ENCODE measurements at regions not wholly inside any gene's neighbourhood (a gene's known extent, or its start where the extent isn't known, plus 50 kb on each side); places are given as distances from the start of the nearest gene placed in this dataset.

DNA sequence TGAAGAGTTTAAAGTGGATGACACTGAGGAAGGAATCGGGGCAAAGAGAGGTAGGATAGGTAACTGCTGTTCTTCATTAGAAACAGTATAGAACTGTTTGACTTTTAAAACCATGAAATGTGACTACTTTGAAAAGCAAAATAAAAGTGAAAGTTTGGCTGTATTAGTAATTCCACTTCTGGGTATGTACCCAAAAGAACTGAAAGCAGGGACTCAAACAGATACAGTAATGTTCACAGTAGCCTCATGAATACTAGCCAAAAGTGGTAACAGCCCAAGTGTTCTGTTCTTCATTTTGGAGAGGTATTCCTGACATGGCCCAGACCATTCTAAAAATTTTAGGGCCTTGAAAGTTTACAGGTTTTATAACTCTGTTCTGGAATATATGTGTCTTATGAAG is 1055.4 kb downstream of the TBL1XR1 start:
- no peak overlapping the region for H3K4me3 ChIP-seq
- TF ChIP-seq, protein P1, sequence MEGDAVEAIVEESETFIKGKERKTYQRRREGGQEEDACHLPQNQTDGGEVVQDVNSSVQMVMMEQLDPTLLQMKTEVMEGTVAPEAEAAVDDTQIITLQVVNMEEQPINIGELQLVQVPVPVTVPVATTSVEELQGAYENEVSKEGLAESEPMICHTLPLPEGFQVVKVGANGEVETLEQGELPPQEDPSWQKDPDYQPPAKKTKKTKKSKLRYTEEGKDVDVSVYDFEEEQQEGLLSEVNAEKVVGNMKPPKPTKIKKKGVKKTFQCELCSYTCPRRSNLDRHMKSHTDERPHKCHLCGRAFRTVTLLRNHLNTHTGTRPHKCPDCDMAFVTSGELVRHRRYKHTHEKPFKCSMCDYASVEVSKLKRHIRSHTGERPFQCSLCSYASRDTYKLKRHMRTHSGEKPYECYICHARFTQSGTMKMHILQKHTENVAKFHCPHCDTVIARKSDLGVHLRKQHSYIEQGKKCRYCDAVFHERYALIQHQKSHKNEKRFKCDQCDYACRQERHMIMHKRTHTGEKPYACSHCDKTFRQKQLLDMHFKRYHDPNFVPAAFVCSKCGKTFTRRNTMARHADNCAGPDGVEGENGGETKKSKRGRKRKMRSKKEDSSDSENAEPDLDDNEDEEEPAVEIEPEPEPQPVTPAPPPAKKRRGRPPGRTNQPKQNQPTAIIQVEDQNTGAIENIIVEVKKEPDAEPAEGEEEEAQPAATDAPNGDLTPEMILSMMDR (IDR thresholded peaks at IDR 0.05; ENCODE audit: control extremely low read depth, extremely low read depth) = no peak
- 83 to 86% methylated on average over 1 of the region's 1 CpG for WGBS, 2 donors
- no peaks in the 10 kb centered on the region for H3K4me1 ChIP-seq (ENCODE audit: control insufficient read depth in 5 of 5, insufficient read depth in 5 of 5, low read length in 5 of 5)
- no peak for DNase-seq
- no peaks in the 10 kb centered on the region for H3K9me3 ChIP-seq (ENCODE audit: control insufficient read depth in 4 of 4, insufficient read depth in 3 of 4, low read length in 3 of 4)
- ATAC-seq (ENCODE audit: insufficient read depth, low FRiP score) = no peak
- no peaks in the 10 kb centered on the region for H3K36me3 ChIP-seq (ENCODE audit: control insufficient read depth in 4 of 4, insufficient read depth in 4 of 4, low read length in 4 of 4)
- no peak overlapping the region for H3K9ac ChIP-seq (ENCODE audit: insufficient read depth in 1 of 2, low read length in 2 of 2)
- no peak overlapping the region for H3K27ac ChIP-seq (ENCODE audit: low read depth in 1 of 2, low read length in 1 of 2)
- H3K27me3 ChIP-seq (ENCODE audit: control insufficient read depth in 3 of 3, insufficient read depth in 3 of 3, low read length in 2 of 3) = no peaks in the 10 kb centered on the region

DNA sequence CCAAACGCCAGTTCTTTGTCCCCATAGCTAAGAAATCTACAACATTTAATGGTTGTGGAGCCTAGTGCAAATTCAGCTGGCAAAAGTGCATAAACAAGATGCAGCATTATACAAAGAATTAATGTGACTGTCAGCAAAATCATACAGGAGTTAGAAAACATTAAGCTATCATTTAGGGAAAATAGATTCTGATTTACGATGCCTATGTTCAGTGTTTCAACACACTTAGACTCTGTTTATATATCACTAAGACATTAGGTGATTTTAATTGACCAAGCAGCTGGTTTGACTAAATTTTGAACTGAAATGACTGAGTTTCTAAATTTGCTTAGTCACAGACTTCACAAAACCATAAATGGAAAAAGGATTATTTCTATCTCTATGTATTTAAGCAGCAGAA is 1076.8 kb downstream of the TBL1XR1 start:
- peaks cover 0 to 3% (median under 1%) of the 10 kb centered on the region in 4 donors for H3K9me3 ChIP-seq (ENCODE audit: control insufficient read depth in 4 of 4, insufficient read depth in 3 of 4, low read length in 3 of 4)
- DNase-seq (peak in 2 of 3 donors; percentile 73 to 82), ATAC-seq (ENCODE audit: insufficient read depth, low FRiP score) (no peak)
- no peak overlapping the region for H3K9ac ChIP-seq (ENCODE audit: insufficient read depth in 1 of 2, low read length in 2 of 2)
- TF ChIP-seq, protein P1 (IDR thresholded peaks at IDR 0.05; ENCODE audit: control extremely low read depth, extremely low read depth) = no peak
- H3K4me3 ChIP-seq = no peak overlapping the region
- no peaks in the 10 kb centered on the region for H3K27me3 ChIP-seq (ENCODE audit: control insufficient read depth in 3 of 3, insufficient read depth in 3 of 3, low read length in 2 of 3)
- 69 to 71% methylated on average over 2 of the region's 2 CpGs for WGBS, 2 donors
- peaks cover 0 to 11% (median 0%) of the 10 kb centered on the region in 5 donors for H3K4me1 ChIP-seq (ENCODE audit: control insufficient read depth in 5 of 5, insufficient read depth in 5 of 5, low read length in 5 of 5)
- no peaks in the 10 kb centered on the region for H3K36me3 ChIP-seq (ENCODE audit: control insufficient read depth in 4 of 4, insufficient read depth in 4 of 4, low read length in 4 of 4)
- no peak overlapping the region for H3K27ac ChIP-seq (ENCODE audit: low read depth in 1 of 2, low read length in 1 of 2)

DNA sequence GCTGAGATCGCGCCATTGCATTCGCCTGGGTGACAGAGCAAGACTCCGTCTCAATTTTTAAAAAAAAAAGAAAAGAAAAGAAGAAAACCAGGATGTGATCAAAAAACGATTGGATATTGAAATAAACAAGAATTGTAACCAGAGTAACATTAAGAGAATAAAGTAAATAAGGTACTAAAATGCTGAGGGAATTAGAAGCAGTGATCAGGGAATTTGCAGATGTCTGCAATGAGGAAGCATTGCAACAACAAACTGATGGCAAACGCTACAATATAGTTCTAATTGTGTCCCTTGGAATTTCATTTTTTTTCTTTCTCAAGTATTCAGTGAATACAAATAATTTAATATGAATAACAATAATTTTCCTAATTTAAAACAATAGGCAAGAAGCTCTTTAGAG is 1077.5 kb downstream of the TBL1XR1 start:
- WGBS, 2 donors = 79 to 87% methylated on average over 6 of the region's 6 CpGs
- TF ChIP-seq, protein P1 (IDR thresholded peaks at IDR 0.05; ENCODE audit: control extremely low read depth, extremely low read depth) = no peak
- Histone ChIP-seq H3K27ac (ENCODE audit: low read depth in 1 of 2, low read length in 1 of 2) (no peak overlapping the region), H3K9ac (ENCODE audit: insufficient read depth in 1 of 2, low read length in 2 of 2) (peak overlapping the region in 1 of 2 donors; percentile 18), H3K4me3 (no peak overlapping the region), H3K27me3 (ENCODE audit: control insufficient read depth in 3 of 3, insufficient read depth in 3 of 3, low read length in 2 of 3) (no peaks in the 10 kb centered on the region), H3K4me1 (ENCODE audit: control insufficient read depth in 5 of 5, insufficient read depth in 5 of 5, low read length in 5 of 5) (peaks cover 0 to 11% (median 0%) of the 10 kb centered on the region in 5 donors), H3K36me3 (ENCODE audit: control insufficient read depth in 4 of 4, insufficient read depth in 4 of 4, low read length in 4 of 4) (no peaks in the 10 kb centered on the region), H3K9me3 (ENCODE audit: control insufficient read depth in 4 of 4, insufficient read depth in 3 of 4, low read length in 3 of 4) (peaks cover 0 to 3% (median under 1%) of the 10 kb centered on the region in 4 donors)
- DNase-seq (peak in 1 of 3 donors; percentile 4), ATAC-seq (ENCODE audit: insufficient read depth, low FRiP score) (no peak)

DNA sequence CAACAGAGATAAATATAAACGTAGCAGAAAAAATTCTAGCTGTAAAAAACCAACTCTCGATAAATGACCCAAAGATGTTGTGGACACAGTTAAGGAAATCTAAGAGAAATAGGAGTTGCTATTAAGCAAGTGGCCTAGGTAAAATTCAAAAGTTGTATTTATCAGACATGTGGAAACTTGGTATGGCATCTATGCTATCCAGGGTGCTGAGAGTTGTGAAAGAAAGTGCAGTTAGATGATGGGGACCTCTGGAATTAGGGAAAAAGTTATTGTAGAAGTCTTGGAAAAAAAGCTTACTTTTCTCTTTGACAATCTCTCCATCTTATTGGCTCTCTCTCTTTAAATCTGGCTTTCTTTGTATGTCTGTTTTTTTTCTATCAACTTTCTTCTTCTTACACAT is 1090.9 kb downstream of the TBL1XR1 start:
- DNase-seq (peak in 1 of 3 donors; percentile 20), ATAC-seq (ENCODE audit: insufficient read depth, low FRiP score) (no peak)
- H3K27me3 ChIP-seq (ENCODE audit: control insufficient read depth in 3 of 3, insufficient read depth in 3 of 3, low read length in 2 of 3) = no peaks in the 10 kb centered on the region
- H3K36me3 ChIP-seq (ENCODE audit: control insufficient read depth in 4 of 4, insufficient read depth in 4 of 4, low read length in 4 of 4) = no peaks in the 10 kb centered on the region
- no peak overlapping the region for H3K4me3 ChIP-seq
- TF ChIP-seq, protein P1 (IDR thresholded peaks at IDR 0.05; ENCODE audit: control extremely low read depth, extremely low read depth) = no peak
- 82 to 89% methylated on average over 2 of the region's 2 CpGs for WGBS, 2 donors
- peaks cover 0 to 2% (median 0%) of the 10 kb centered on the region in 4 donors for H3K9me3 ChIP-seq (ENCODE audit: control insufficient read depth in 4 of 4, insufficient read depth in 3 of 4, low read length in 3 of 4)
- no peak overlapping the region for H3K27ac ChIP-seq (ENCODE audit: low read depth in 1 of 2, low read length in 1 of 2)
- no peaks in the 10 kb centered on the region for H3K4me1 ChIP-seq (ENCODE audit: control insufficient read depth in 5 of 5, insufficient read depth in 5 of 5, low read length in 5 of 5)
- no peak overlapping the region for H3K9ac ChIP-seq (ENCODE audit: insufficient read depth in 1 of 2, low read length in 2 of 2)
